Activated CD8-positive, alpha-beta memory T cell treated with anti-CD3 and anti-CD28 coated beads for 48 hours (primary cell): ENCODE measurements at regions not wholly inside any gene's neighbourhood (a gene's known extent, or its start where the extent isn't known, plus 50 kb on each side); places are given as distances from the start of the nearest gene placed in this dataset.
"Not testable (repeated sequence)": the region's sequence is repeated elsewhere in the genome, so short reads cannot be mapped to it uniquely, and the experiment has no call there.

Experiments
- DNase-seq, 3 experiments: peaks; one replicate each; pipeline ENCODE4 v3.0.0-alpha.2; 2020; ENCODE audit warnings: low read depth in 2 of 3, low spot score in 2 of 3

GRCh38 chr6:6748001-6748400 is 159.5 kb downstream of the LY86 start:
- no peak for DNase-seq

GRCh38 chr6:6749702-6750491 is 161.4 kb downstream of the LY86 start:
- DNase-seq = no peak

DNA sequence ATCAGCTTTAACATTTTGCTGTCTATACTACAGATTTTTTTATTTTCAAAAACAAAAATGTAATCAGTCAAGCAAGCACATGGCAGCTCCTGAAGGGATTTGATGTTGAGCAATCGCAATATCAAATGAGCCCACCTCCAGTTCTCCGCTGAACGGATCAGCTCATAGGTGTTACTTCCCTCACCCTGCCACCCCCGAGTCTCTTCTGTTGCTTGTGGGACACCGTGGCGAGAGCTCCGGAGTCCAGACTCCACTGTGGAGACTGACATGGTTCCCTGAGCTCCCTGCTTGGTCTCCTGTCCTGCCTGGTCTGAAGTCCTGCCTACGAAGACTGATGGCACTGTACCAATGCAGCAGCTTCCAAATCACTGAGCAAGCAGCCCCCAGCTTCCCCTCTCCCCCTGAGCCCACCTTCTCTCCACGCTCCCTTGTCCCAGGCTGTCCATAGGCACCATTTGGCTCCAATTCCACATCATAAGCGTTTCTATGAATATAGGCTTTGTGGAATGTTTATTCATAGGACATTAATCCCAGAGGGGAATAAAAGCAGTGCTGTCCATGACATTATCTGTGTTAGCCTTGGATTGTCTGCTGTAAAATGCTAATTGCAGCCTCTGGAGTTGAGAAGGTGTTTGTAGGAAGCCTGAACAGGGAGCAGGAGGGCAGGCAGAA is 162.2 kb downstream of the LY86 start:
- no peak for DNase-seq

GRCh38 chr6:6751266-6751596 is 162.7 kb downstream of the LY86 start:
- no peak for DNase-seq

DNA sequence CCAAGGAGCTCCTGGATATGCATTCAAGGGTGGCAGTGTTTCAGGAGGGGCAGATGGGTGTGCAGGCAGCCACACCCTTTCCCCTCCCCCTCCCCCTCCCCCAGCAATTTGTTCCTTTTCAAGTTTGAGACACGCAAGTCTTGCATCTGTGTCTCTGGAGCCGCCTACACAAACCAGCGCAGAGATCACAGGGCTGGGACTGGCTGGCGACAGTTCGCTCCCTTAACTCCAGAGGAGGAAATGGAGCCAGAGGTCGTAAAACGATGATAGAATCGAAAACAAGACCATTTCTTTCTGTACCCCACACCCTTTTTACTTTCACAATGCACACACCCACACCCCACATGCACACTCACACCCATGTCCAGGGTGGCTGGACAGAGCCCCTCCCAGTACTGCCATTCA is 163.1 kb downstream of the LY86 start:
- DNase-seq = no peak

DNA sequence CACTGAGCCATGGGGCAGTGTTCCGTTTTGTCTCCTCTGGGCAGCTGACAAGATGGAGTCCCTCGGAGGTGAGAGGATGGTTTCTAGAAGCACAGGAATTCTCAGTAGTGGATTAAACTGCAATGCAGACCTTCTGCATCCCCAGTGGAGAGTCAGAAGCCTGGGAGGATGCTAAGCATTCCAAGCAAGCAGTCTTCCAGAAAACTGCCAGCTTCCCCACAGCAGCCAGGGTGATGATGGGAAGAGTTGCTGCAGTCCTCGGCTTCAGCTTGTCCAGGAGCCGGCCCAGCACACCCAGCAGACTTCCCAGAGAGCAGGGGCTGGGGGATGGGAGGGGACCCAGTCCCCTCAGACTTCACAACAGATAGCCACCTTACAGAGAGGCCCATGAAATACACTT is 163.6 kb downstream of the LY86 start:
- no peak for DNase-seq

- no peak for DNase-seq
Measured at GRCh38 chr6:6753301-6753700, 164.8 kb downstream of the LY86 start.

DNA sequence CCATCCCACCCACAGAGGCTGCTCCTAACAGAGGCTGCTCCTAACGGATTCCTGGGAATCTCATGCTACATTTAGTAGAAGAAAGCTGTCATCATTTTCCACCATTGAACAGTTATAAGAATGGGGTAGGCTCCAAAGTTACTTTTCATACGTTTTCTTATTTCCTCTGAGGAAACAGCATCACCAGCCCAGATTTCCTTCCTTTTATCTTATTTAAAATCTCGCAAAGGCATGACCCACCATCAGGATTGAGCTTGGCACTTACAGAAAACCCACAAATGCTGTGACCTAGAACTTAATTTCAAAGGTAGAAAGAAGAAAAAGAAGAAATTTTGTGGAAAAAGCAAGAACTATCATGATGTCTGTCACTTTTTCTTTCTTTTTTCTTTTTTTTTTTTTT is 168.0 kb downstream of the LY86 start:
- no peak for DNase-seq

DNA sequence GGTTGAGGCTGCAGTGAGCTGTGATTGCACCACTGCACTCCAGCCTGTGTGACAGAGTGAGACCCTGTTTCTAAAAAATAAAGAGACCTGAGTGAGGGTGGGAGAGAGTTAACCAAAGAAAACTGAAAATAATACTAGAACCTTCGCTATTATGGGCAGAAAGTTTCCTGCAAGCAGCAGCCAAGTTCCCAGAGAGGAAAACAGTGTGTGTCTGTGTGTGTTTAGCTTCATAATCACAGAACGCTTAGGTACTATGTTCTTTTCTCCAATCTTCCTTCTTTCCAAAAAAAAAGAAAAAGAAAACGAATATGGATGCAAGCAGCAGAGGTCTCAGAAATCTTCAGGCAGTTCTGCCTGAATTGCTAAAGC is 170.0 kb downstream of the LY86 start:
- DNase-seq = no peak

DNA sequence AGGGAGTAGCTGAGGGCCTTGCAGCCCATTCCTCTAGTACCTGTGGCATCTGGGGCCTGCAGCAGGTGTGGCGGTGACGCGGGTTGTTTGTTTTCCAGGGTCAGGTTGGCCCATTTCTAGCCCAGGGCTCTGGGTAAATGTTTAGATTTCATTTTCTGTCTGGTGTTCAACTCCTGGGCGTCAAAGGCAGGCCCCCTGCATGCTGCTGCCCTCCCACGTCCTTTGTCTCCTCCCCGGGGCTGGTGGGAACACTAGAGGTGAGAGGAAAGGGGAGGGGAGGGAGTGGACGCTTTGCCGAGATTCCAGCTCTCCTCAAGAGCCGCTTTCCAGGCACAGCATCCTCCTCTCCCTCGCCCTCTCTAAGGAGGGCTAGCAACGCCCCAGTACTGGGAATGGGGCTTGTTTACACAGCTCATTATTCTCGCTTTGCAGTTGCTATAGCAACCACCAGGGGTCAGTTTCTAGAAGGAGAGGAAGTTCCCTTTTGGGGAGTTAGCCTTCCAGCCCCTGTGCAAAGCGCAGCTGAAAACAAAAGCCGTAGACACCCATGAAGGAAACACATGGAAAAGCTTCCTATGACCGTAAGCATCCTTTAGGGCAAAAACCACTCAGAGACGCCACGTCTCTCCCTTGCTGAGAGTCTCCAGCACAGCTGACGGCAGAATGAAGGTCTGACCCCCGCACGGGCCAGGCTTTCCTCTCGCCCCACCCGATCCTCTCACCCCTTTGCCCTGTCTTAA is 170.6 kb downstream of the LY86 start:
- no peak for DNase-seq

- no peak for DNase-seq
Measured at GRCh38 chr6:6760002-6760401, 171.5 kb downstream of the LY86 start.

DNA sequence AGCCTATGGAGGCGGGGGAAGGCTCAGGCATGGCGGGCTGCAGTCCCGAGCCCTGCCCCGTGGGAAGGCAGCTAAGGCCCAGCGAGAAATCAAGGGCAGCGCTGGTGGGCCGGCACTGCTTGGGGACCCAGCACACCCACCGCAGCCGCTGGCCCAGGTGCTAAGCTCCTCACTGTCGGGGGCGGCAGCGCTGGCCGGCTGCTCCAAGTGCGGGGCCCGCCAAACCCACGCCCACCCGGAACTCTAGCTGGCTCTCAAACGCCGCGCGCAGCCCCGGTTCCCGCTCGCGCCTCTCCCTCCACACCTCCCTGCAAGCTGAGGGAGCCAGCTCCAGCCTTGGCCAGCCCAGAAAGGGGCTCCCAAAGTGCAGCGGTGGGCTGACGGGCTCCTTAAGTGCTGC is 174.0 kb downstream of the LY86 start:
- DNase-seq = not testable (repeated sequence)

- DNase-seq = no peak
Measured at GRCh38 chr6:6764764-6765434, 176.4 kb downstream of the LY86 start.

DNA sequence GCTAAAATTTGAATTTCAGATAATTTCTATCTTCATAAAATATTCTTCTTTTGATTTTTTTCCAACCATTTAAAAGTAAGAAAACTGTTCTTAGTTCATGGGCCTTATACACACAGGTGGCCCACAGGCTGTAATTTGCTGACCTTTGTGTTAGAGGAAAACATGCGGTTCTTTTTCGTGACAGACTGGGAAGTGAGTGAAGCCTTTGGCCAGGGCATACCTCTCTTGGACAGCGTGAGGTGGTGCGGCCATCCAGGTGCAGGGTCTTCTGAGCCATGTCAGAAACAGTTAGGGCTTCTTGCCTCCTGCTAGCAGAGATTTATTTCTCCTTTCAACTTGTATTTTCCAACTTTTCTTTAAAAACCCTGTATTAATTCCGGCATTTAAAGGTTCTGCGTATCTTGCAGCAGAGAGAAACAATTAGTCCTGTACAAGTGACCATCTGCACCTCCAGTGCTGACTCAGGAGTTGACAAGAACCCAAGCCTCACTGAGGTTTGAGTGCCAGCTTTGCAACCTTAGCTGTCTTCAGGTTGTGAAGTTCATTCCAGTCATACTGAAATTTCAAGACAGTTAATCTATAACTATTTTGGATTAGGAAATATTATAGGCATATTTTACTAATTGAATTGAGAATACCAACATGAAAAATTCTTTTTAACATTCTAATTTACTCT is 177.8 kb downstream of the LY86 start:
- no peak for DNase-seq

DNA sequence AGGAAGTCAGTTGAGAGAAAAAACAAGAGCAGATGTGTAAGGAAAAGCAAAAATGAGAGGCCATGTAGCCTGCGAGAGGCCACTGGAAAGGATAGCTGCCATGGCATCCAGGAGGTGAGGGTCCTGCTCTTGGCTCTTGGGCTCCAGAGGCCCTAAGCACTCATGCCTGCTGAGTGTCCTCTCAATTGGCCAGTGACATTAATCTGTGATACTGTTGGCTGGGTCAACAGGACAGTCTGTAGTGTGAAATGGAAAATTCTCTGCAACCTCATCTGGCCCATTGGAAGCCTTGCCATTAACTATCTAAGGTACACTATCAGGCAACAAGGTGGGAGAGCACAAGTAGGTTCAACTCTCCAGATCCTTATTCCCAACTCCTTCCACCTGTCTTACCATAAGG is 180.9 kb downstream of the LY86 start:
- DNase-seq = no peak

GRCh38 chr6:6771224-6771945 is 182.9 kb downstream of the LY86 start:
- no peak for DNase-seq

- DNase-seq = no peak
Measured at GRCh38 chr6:6771964-6772363, 183.4 kb downstream of the LY86 start.

GRCh38 chr6:6772751-6773150 is 184.2 kb downstream of the LY86 start:
- DNase-seq = no peak

DNA sequence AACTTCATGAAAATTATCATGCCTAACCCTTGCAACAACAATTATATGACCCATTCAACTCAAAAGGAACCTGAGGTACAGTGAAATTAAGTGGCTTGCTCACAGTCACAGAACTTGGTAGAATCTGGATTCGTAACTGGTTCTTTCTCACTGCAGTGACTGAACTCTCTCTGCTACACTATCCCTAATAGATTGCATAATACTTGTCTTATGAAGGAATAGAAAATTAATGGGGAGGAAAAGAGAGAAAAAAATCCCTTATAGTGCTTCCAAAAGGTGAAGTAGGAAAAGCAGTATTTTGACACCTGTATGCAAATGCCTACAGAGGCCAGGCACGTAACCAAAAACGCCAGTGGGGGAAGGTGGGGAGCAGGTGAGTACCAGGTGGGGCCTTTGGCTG is 186.6 kb downstream of the LY86 start:
- DNase-seq = no peak

DNA sequence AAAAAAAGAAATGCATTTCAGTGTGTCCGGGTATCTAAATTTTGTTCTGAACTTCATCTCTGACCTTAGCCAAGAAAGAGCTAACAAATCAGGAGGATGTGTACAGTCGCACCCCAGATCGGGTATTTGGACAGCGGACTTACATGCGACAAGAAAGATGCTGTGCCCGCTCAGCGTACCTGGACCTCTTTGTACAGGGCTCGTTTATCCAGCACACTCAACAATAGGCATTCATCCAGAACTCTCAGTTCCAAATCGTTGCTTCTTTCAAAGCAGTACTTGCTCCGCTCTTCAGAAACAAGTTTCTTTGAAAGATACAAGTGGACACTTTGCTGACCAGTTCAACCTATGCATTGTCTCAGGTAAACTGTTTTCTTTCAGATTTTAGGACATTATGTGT is 191.7 kb downstream of the LY86 start:
- DNase-seq = no peak
